CD4-positive, alpha-beta T cell treated with Interleukin-17A for 4 hours (primary cell): ENCODE measurements at regions not wholly inside any gene's neighbourhood (a gene's known extent, or its start where the extent isn't known, plus 50 kb on each side); places are given as distances from the start of the nearest gene placed in this dataset.

ENCODE experiments used
- DNase-seq: peaks from one replicate; pipeline ENCODE4 v3.0.0-alpha.2; 2020; ENCODE audit warnings: mixed read lengths

DNA sequence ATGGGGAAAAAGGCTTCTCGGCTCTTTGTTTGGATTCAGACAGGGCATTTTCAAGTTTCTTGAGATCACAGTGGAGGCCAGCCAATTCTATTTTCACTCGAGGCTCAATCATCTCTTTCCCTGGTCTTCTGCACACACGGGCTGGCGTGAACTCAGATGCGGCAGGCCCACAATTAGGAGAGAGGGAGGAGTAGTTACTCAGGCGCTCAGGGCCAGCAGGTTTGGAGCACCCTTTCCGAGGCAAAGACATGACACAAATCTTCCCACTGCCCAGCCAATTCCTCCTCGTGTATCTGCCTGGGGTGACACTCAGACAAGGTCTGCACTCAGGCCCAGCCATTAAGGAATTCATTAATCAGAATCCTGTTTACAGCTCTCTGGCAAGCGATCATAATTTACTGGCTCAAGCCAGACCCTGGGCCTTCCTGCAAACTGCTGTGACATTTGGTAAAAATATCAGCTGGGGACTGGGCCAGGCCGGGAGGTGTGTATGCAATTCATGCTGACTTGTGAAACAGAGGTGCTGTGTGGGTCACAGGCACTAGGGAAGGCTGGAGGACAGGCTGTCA, 68.1 kb upstream of the TLE3 start:
- DNase-seq, result no peak

DNA sequence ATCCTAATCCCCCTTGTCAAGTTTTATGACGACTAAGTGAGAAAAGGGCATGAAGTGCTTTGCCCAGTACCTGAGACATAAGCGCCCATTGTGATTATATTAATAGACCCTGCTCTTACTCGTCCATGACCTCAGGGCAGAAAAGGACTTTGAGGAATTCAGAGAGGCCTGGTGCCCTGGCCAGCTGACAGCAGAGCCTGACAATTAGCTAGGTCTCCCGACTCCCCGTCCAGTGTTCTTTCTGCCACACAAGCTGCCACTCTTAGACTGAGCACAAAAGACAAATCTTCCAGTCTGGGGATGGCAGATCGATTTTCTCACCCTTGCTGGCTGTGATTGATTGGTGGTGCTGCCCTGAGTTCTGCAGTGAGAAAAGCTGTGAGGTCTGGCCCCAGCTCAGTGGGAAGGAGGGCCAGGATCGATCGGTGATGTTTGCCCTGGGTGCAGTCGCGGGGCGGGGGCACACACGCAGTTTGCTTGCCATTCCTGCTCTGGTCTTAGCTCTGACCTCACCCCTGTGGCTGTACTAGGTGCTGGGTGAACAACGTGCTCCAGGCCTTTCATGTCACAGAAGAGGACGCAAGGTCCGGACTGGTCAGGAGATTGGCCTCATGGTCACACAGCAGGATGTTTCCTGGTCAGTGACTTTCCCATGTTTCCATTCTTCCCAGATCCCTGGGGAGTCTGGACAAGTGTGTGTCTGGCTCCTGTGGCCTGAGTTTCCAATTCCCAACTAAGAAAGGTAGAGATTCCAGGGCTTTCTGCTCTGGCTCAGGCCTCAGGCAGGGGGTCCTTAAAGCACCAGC, 67.4 kb upstream of the TLE3 start:
- no peak for DNase-seq

DNA sequence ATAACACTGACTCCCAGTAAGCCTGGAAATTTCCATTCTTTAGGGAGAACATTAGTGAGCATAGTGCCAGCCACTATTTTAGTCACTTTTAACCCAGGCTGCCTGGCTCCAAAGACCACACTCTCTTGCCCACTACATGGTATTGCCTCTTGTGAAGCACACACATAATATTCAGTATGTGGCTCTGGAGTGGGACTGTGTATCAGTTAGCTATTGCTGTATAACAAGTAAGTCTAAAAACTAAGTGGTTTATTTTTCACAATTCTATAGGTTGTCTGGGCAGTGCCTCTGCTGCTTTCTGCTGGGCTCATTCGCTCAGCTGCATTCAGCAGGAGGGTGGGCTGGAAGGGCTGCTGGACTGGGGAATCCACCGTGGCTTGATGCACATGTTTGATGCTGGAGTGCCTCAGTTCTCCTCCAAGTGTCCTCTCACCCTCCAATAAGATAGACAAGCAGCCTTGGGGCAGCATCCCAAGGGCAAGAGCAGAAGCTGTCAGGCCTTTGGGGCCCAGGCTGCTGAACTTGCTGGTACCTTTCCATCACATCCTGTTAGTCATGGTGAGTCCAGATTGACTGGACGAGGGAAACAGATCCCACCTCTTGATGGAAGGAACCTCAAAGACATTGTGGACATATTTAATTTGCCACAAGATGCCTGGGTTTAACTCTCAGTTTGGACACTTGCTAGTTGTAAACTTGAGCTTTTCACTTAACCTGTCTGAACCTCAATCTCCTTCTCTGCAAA, 66.6 kb upstream of the TLE3 start:
- no peak for DNase-seq

DNA sequence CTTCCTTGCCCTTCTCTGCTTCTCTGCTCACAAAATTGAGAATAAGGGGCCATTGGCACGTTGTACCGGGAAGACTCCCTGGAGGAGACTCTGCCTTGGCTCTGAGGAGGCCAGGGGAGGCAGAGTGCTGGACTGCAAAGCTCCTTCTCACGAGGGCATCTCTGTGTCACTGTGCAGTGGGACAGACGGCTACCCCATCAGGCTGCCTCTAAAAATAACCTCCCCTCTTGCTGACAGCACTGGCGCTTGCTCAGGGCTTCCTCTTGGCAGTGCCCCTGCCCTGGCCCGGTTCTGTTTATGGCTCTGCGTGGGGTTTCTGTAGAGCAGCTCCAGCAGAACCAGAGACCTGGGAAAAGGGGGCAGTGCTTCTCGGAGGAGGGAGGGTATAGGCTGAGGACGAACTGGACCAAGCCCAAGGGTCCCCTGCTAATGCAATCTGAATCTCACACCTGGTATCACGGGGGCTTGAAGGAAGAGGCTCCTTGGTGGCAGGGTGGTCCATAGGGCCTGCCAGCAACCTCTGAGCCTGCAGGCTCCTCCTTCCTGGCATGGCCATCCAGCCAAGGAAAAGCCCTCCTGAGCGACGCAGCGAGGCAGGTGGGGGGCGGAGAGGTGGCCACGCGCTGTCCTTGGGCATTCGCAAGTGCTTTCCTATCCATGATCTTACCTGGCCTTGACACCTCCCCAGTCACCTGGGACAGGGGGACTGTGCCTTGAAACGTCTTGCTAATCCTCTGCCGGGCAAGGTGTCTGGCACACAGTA, 63.3 kb upstream of the TLE3 start:
- no peak for DNase-seq

DNA sequence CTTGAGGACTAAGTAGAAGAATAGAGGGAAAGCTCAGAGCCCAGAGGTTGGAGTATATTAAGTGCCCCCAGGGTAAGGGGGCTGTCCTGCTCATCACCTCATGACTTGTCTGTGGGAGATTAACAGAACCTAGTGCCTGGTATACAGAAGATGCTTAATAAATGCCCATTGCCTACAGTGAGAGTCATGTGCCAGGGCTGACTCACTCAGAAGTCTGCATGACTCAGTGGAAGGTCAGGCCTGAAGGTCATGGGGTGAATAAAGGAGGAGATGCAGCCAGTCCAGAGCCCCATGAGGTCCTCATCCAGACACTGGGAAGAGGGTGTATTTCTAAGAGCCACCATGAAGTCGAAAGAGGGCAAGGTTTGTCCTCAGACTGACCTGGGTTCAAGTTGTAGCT, 62.5 kb upstream of the TLE3 start:
- no peak for DNase-seq

DNA sequence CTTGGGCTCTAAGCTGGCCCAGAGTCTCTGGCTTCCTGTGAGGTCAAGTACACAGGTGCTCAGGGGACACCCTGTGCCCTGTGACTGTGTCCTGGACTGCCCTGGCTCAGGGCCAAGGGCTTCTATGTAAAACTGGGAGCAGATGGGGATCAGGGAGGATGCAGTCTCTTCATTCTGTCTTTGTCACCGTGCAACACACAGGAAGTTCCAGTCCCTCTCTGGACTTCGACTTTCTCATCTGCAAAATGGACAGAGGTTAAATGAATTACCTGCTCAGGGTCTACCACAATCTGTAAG, 61.9 kb upstream of the TLE3 start:
- no peak for DNase-seq

DNA sequence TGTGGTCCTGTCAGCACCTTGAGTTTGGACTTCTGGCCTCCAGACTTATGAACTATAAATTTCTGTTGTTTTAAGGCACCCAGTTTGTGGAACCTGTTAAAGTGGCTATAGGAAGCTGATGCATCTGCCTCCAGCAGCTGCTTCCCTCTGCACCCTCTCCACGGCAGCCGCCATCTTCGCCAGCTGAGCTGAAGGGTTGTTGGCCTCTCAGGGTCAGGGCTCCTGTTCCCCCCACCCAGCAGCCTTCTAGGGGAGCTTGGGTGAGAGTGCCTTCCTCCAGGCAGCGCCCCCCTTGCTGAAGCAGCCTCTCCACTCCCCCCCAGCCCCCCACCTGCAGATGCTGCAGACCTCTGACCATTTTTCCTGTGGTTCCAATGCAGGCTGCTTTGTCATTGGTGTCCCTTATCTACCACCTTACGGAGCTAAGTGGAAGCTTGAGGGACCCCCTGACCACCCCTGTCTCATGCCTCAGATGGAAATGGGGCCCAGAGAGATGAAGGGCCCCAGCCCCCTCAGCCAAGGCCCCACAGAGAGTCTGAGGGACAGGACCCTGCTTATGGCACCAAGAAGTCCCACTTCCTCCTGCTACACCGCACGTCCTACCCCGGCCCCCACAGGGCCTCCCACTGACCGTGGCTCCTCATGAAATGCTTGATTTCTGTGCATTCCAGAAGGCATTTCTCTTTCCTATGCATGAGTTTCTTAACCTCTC, 61.4 kb upstream of the TLE3 start:
- DNase-seq, result no peak

DNA sequence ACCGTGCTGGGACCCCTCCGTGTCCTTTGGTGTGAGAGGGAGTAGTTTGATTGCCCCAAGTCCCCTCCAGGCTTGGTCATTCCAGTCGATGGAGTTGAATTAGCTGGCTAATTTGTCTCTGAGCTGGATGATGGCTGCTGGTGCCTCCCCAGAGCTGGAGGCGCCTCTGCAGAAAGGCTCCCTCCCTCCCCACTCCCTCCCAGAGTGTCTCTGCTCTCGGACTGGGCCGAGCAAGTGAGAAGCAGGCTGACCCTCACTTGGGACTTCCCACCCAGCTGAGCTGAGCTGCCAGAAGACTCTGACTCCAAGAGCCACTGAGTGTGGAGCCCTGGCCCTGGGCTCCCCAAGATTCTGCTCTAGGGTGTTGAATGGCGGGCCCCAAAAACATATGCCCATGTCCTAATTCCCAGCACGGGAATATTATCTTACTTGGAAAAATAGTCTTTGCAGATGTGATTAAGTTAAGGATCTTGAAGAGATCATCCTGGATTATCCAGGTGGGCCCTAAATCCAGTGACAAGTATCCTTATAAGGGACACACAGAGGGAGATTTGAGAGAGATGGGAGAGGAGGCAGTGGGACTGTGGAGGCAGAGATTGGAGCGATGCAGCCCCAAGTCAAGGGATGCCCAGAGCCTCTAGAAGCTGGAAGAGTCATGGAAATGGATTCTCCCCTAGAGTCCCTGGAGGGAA, 60.7 kb upstream of the TLE3 start:
- no peak for DNase-seq

DNA sequence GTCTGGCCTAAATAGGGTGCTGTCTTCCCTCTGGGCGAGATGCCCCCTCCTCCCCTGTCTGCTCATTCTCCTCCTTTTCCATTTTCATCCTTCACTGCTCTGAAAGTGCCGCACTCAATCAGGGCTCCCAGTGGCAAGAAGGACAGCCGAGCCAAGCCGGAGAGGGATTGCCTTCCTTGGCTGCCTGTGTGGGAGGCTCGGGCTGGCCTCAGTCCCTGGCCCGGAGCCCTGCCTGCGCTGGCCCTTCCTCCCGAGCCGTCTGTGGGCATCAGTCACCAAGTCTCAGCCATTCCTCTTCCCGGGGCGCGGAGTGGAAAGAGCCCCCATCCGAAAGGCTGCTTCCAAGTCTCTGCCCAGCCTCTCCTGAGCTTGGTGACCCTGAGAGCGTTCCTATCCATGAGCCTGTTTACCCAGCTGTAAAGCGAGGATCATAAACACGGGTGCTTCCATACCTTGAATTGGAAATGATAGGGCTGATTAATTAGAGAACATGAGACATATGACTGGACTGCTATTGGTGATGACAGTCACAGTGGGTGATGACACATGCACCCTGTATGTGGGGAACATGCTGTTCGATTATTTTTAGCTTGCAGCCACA, 59.1 kb upstream of the TLE3 start:
- DNase-seq, result no peak

DNA sequence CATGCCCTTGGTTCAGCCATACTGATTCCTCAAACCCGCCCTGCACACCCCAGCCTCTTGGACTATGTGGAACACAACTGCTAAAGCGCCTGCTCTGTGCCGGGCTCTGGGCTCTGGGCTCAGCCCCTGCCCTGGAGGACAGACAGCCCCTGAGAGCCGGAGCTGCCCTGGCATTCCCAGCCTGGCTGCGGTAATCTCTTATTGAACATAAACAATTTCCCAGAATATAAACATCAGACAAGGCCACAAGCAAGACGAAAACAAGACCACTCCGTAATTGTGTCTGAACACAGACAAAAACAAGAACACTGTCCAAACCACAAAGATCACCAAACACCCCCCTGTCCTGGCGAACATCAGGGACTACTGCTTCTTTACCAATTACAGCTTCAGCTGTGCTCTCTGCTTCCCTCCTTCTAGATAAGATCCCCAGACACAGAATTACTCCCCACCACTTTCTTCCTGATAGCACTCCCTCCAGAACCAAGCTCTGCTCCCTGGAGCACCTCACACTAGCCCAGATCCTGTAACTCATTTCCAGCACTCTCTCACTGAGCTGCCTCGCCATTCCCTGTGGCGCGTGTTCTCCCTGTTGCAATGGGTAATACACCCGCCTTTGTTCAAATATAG, 57.1 kb upstream of the TLE3 start:
- DNase-seq, result no peak

DNA sequence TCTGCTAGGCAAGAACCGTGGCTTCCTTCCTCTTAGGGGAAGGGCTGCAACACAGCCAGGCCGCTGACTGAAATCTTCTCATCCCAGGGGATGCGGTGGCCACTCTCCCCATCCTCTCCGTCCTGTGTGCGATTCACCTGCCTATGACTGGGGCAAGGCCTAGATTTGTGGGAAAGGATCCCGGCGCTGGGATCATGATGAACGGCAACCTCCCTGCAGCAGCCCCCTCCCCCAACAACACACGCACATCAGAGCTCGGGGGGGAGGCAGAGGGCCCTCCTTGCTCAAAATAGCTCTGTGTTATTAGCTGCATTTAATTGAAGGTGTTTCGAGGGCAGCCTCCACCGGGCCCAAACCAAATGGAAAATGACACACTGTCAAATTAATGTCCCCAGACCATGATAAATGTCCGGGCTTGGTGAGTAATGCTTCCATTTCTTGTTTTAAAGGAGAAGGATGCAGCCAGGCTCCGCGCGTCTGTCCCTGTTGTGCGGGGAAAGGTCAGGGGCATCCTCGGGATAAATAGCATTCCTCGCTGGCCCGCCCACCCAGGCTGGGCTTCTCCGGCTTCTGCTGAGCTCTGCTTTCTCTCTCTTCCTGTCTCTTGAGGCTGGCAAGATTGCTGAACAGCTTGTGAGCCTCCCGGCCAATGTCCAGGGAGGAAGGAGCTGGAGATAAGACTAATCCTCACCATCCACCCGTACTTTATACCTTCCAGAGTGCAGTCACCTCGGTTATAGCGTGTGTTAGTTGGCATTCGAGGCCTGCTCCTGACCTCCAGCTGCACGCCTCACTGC, 56.4 kb upstream of the TLE3 start:
- no peak for DNase-seq

DNA sequence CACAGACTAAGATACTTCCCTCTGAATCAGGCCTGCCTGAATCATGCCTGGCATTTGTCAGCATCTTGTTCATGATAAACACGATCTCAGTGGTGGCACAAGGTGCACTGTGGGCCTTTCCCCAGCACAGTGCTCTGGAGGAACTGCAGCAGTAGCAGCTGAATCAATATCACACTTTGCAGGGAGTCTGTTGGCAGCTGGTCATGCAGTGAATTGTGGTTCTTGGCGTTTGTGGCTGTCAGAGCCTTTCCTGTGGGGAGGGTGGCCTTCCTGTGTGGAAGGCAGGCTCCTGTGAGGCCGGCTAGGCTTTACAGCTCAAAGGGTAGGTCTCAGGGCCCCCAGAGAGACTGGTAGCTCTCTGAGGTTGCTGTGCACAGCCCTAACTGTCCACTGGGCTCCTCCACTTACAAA, 54.4 kb upstream of the TLE3 start:
- no peak for DNase-seq

DNA sequence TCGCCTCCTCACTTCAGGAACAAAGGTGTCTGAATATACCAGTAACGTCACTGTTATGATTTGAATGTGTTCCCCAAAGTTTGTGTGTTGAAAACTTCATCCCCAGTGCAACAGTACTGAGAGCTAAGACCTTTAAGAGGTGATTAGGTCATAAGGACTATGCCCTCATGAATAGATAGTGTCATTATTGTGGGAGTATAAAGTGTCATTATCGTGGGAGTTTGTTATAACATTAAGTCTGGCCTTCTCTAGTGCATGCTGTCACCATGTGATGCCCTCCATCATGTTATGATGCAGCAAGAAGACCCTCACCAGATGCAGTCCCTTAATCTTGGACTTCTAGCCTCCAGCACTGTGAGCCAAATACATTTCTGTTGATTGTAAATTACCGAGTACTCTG, 53.7 kb upstream of the TLE3 start:
- no peak for DNase-seq

DNA sequence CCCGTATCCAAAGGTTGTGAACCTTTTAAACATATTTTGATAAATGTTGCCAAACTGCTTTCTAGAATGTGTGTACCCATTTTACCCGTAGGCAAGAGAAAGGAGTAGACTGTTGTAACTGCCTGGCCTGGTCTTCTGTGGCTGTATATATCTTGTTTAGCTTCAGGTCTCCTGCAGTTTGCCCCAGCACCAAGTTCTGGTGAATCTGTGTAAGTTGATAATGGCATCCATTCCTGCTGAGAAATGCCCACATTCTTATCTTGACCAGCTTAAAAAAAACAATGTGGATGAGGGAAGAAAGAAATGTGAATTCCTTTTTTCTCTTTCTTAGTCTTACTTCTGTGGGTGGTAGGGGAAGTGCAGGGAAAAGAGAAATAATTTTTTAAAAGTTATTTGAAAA, 53.3 kb upstream of the TLE3 start:
- DNase-seq, result no peak

DNA sequence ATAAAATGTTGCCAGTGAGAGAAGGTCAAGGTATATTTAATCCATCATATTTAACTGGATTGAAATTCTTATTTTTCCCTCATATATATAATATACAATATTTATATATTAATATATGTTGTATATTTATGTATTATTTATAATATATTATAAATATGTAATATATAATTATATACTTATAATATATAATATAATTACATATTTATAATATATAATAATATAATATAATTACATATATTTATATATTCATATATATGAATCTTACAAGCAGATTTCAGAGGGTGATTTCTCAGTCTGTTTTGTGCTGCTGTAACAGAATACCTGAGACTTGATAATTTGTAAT, 52.7 kb upstream of the TLE3 start:
- DNase-seq, result no peak

DNA sequence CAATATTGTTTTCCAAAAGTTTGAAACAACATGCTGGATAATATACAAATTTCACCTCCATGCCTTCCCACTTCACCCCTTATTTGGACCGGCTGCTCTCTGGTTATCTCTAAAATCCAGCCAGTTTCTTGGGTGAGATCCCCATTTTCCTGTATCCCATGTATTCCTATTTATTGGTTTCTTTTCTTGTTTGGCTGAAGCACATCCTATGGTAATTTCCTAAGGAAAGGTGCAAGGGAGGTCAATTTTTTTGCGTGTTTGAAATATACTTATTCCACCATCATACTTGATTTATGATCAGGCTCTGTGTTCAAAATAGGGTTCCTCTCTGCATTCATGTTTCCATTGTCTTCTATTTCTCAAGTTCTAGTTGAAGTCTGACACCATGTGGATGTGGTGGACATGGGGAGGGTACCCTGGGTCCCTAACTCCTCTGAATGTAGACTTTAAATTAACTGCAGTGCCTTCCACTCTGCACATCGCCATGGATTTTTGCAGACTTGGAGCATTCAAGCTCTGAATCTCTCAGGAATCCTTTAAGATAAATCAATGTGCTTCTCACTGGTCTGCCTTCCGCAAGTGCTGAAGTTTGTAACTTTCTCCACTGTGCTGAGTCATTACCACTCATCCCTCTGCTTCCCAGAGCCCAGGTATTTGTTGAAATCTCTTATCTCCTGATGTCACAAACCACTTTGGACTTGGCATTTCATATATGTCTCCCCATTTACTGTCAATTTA, 52.1 kb upstream of the TLE3 start:
- DNase-seq, result peak; percentile 8

DNA sequence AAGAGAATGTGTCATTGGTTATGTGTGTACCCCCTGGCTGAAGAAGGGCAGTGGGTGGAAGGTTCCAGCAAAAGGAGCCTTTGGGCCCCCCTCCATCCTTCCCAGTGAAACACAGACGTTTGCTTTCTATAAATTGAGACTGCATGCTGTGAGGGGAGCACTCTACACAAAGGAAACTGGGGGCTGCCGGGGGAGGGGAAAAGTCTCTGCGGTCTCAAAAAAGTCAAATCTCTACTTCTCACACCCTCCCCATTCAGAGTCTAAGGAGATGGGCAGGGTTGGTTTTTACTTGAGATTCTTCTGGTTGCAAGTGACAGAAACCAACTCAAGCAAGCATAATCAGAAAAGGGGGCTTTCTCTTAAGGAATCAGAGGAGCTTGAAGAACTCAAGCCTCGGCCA, 50.1 kb upstream of the TLE3 start:
- DNase-seq, result no peak
